ENCODE measurements at regions not wholly inside any gene's neighbourhood (a gene's known extent, or its start where the extent isn't known, plus 50 kb on each side); places are given as distances from the start of the nearest gene placed in this dataset.
"Not testable (repeated sequence)": the region's sequence is repeated elsewhere in the genome, so short reads cannot be mapped to it uniquely, and the experiment has no call there.

DNA sequence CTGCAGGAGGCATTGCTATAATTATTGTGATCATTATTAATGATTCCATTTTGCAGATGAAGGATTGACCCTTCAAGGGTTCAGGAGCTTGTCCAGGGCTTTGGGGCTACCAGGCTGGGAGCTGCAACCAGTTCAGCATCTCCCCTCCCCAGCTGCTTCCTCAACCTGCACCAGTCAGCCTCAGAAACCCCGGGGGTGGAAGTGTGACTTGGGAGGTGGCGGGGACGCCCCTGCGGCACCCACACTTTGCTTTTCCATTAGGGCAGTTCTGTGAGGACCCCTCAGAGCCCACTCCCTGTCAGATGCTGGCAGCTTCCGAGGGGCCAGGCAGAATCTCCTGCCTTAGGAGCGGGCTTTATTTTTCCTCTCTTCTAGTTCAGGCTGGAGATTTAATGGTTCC is 85.6 kb downstream of the OLFM1 start:
- no peak for TF ChIP-seq POLR2A (IDR thresholded peaks at IDR 0.05)
- TF ChIP-seq CTCF (IDR thresholded peaks at IDR 0.05) = no peak
- H3K36me3 ChIP-seq = no peaks in the 10 kb centered on the region
- DNase-seq (no peak), ATAC-seq (no peak)
- WGBS (ENCODE audit: insufficient coverage, low coverage, low lambda C conversion rate, missing lambda C conversion rate) = no CpG with 5 or more reads among the region's 6 CpGs
- H3K4me3 ChIP-seq = no peak overlapping the region
- intact Hi-C loops (cut with DNase I) = no loop called here
- H3K27me3 ChIP-seq = no peaks in the 10 kb centered on the region
- no peaks in the 10 kb centered on the region for H3K9me3 ChIP-seq
- H3K4me1 ChIP-seq = no peaks in the 10 kb centered on the region
- H3K27ac ChIP-seq = no peak overlapping the region

DNA sequence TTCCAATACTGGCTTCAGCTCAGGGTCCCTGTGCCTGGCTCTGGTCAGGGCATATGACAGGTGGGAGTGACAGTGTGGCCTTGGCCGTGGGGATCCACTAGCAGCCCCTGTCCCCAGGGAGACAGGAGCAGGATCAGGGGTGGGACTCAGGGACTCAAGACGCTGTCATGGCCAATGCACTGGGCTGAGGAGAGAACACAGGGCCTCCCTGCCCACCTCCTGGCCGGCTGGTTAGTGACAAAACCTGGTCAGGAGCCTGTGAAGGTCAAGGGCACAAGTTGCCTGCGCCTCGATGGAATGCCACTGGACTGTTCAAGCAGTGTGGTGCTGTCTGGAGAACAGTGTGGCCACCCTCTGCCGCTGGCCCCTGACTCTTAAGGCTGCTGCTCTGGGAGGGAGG is 86.8 kb downstream of the OLFM1 start:
- H3K4me1 ChIP-seq = no peaks in the 10 kb centered on the region
- no peaks in the 10 kb centered on the region for H3K36me3 ChIP-seq
- ATAC-seq (no peak), DNase-seq (no peak)
- no peak overlapping the region for H3K4me3 ChIP-seq
- TF ChIP-seq CTCF (IDR thresholded peaks at IDR 0.05) = no peak
- TF ChIP-seq POLR2A (IDR thresholded peaks at IDR 0.05) = no peak
- no peaks in the 10 kb centered on the region for H3K27me3 ChIP-seq
- intact Hi-C loops (cut with DNase I) = no loop called here
- 33% methylated on average over 1 of the region's 6 CpGs for WGBS (ENCODE audit: insufficient coverage, low coverage, low lambda C conversion rate, missing lambda C conversion rate)
- no peaks in the 10 kb centered on the region for H3K9me3 ChIP-seq
- H3K27ac ChIP-seq = no peak overlapping the region

DNA sequence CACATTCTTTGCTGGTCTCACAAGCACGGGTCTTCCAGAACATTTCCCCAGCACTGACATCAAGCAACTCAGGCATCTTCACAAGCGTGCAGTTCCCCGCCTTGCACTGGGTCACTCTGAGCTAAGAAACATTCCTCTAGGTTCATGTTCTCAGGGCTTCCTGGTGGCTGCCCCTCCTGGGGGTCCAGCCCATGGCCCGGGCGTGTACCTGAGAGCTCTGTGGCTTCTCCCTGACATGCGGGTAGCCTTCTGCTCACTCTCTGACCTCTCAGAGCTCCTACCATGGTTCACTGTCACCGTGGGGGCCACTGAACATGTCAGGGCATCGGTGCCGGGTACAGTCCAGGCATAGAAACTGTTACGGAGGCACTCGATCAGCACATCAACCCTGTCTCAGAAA is 87.5 kb downstream of the OLFM1 start:
- 40% methylated on average over 4 of the region's 11 CpGs for WGBS (ENCODE audit: insufficient coverage, low coverage, low lambda C conversion rate, missing lambda C conversion rate)
- ATAC-seq = no peak

DNA sequence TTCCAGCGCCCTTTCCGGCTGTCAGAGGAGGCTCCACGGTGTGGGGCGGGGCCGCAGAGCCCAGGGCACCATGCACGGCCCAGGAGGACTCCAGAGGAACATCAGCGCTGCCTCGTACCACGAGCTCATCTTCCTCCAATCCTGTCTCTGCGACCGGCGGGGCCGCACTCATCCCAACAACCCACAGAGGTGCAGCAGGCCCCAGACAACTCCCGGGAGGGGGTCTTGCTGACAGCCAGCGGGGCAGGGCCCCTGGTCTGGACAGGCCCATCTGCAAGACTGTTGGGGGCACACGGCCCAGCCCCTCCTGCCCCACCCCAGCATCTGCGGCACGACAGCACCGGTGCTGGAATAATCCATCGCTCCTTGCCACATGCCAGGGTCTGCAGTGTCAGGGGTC is 88.8 kb downstream of the OLFM1 start:
- Histone ChIP-seq H3K27me3 (no peaks in the 10 kb centered on the region), H3K27ac (no peak overlapping the region), H3K9me3 (no peaks in the 10 kb centered on the region), H3K36me3 (no peaks in the 10 kb centered on the region), H3K4me1 (no peaks in the 10 kb centered on the region), H3K4me3 (no peak overlapping the region)
- no peak for DNase-seq
- intact Hi-C loops (cut with DNase I) = no loop called here
- TF ChIP-seq POLR2A (IDR thresholded peaks at IDR 0.05) = no peak
- no peak for TF ChIP-seq CTCF (IDR thresholded peaks at IDR 0.05)
- ATAC-seq = no peak
- WGBS (ENCODE audit: insufficient coverage, low coverage, low lambda C conversion rate, missing lambda C conversion rate) = no CpG with 5 or more reads among the region's 20 CpGs

More for the DNA sequence above, 87.5 kb downstream of the OLFM1 start:
- no peak for TF ChIP-seq CTCF (IDR thresholded peaks at IDR 0.05)
- no peak for TF ChIP-seq POLR2A (IDR thresholded peaks at IDR 0.05)
- H3K27ac ChIP-seq = no peak overlapping the region
- H3K4me1 ChIP-seq = no peaks in the 10 kb centered on the region
- no peak for DNase-seq
- H3K27me3 ChIP-seq = no peaks in the 10 kb centered on the region
- intact Hi-C loops (cut with DNase I) = no loop called here
- H3K36me3 ChIP-seq = no peaks in the 10 kb centered on the region
- no peaks in the 10 kb centered on the region for H3K9me3 ChIP-seq
- no peak overlapping the region for H3K4me3 ChIP-seq

- intact Hi-C loops (cut with DNase I); H3K27me3 ChIP-seq; H3K36me3 ChIP-seq; H3K27ac ChIP-seq; H3K9me3 ChIP-seq; ATAC-seq; H3K4me3 ChIP-seq; DNase-seq; H3K4me1 ChIP-seq: not testable (repeated sequence)
- WGBS (ENCODE audit: insufficient coverage, low coverage, low lambda C conversion rate, missing lambda C conversion rate) = 41% methylated on average over 2 of the region's 2 CpGs
These were observed 90.1 kb downstream of the OLFM1 start for GRCh38 chr9:135177562-135177961.

Measured in right lobe of liver (tissue), 6 donors.